ENCODE measurements at regions not wholly inside any gene's neighbourhood (a gene's known extent, or its start where the extent isn't known, plus 50 kb on each side); places are given as distances from the start of the nearest gene placed in this dataset.

DNA sequence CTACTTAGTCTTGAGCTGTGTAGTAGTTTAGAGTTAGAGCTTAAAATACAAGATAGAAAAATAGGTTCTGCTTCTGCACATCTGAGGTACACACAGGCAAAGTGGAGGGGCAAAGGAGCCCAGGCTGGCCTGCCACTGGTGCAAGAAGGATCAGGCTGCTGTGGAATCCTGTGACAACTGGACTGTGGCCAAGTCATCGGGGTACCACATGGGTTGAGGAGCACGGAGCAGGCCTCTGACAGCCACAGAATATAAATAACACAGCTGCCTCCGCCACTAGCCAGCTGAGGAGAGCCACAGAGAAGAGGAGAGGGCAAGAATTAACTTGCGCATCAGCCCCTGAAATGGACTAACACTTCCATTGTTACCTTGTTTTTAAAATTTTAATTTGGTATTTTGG lies 206.0 kb upstream of the MARCKS start:
- H3K4me1 Mint-ChIP-seq, result peaks cover 72% of the 10 kb centered on the region
- no peak overlapping the region for H3K27ac Mint-ChIP-seq
- H3K27me3 Mint-ChIP-seq, result no peaks in the 10 kb centered on the region
- intact Hi-C loops (cut with micrococcal nuclease), result no loop called here
- H3K4me3 Mint-ChIP-seq, result peak overlapping the region; percentile 19
- ATAC-seq (ENCODE audit: low read depth), result no peak
- H3K36me3 Mint-ChIP-seq (ENCODE audit: low read depth), result no peaks in the 10 kb centered on the region
- ChIA-PET POLR2A (interaction anchor here (0.7 to 2.3 kb wide), 6 partner anchors 15 to 345 kb away, joined by 3 to 17 read pairs (median 4); no protein-coding TSS in a partner anchor), CTCF (no interaction called here)
- H3K9me3 Mint-ChIP-seq, result peaks cover 4% of the 10 kb centered on the region
- no peak for DNase-seq
- TF ChIP-seq, protein P1, sequence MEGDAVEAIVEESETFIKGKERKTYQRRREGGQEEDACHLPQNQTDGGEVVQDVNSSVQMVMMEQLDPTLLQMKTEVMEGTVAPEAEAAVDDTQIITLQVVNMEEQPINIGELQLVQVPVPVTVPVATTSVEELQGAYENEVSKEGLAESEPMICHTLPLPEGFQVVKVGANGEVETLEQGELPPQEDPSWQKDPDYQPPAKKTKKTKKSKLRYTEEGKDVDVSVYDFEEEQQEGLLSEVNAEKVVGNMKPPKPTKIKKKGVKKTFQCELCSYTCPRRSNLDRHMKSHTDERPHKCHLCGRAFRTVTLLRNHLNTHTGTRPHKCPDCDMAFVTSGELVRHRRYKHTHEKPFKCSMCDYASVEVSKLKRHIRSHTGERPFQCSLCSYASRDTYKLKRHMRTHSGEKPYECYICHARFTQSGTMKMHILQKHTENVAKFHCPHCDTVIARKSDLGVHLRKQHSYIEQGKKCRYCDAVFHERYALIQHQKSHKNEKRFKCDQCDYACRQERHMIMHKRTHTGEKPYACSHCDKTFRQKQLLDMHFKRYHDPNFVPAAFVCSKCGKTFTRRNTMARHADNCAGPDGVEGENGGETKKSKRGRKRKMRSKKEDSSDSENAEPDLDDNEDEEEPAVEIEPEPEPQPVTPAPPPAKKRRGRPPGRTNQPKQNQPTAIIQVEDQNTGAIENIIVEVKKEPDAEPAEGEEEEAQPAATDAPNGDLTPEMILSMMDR (IDR thresholded peaks at IDR 0.05), result no peak

DNA sequence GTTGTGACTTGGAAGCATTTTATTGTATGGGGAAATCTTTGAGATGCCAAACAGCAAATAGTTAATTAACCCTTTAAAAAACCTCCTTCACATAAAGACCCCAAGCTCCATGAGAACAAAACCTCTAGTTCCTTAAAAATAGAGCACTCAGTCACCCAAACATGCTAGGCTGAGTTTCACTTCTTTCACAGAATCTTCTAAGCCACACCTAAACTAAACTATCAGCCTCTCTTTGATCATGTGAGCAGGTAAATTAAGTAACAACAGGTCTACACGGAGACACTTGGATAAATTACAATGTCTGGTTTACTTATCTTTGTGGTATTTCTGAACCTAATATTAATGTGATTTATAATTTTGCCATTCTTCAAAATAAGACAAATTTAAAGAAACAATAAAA lies 205.2 kb upstream of the MARCKS start:
- Mint-ChIP-seq H3K4me3 (peak overlapping the region; percentile 50), H3K36me3 (ENCODE audit: low read depth) (no peaks in the 10 kb centered on the region), H3K4me1 (peaks cover 67% of the 10 kb centered on the region), H3K9me3 (peaks cover 4% of the 10 kb centered on the region), H3K27ac (peak overlapping the region; percentile 62), H3K27me3 (no peaks in the 10 kb centered on the region)
- DNase-seq, result no peak
- intact Hi-C loops (cut with micrococcal nuclease), result loop anchor here (1.0 kb wide), 1 partner anchor 206 kb away; no protein-coding TSS in a partner anchor
- ChIA-PET CTCF (no interaction called here), POLR2A (interaction anchor here (0.5 to 2.3 kb wide), 7 partner anchors 16 to 346 kb away, joined by 3 to 17 read pairs (median 3); no protein-coding TSS in a partner anchor)
- TF ChIP-seq, protein P1 (IDR thresholded peaks at IDR 0.05), result no peak
- ATAC-seq (ENCODE audit: low read depth), result no peak

DNA sequence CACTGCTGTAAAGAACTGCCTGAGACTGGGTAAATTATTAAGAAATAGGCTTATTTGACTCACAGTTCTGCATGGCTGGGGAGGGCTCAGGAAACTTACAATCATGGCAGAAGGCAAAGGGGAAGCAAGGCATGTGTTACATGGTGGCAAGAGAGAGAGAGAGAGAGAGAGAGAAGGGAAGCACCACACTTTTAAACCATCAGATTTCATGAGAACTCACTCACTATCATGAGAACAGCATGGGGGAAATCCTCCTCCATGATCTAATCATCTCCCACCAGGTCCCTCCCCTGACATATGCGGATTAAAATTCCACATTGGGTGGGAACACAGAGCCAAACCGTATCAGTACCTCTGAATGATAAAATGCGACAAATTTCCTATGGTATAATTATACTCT lies 203.9 kb upstream of the MARCKS start:
- intact Hi-C loops (cut with micrococcal nuclease), result no loop called here
- H3K4me1 Mint-ChIP-seq, result peaks cover 55% of the 10 kb centered on the region
- H3K9me3 Mint-ChIP-seq, result peaks cover 4% of the 10 kb centered on the region

DNA sequence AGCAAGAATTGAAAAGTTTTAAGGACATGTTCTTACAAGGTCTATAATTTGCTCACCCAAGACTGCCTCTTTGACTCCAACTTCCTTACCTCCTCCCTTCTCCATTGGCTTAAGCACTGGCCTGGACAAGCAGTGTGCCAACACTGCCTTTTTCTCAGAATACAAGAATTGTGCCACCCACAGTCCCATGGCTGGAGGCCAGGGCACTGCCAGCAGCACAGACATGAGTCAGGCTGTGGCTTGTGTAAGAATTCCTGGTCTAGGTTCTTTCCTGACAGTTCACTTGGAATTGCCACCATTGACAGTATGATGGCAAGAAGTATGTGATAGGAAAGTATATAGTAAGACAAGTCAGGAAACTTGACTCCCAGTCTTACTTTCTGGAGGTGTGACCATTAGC lies 202.7 kb upstream of the MARCKS start:
- ChIA-PET CTCF (no interaction called here), POLR2A (no interaction called here)
- TF ChIP-seq, protein P1 (IDR thresholded peaks at IDR 0.05), result no peak
- Mint-ChIP-seq H3K4me3 (no peak overlapping the region), H3K36me3 (ENCODE audit: low read depth) (no peaks in the 10 kb centered on the region), H3K4me1 (peaks cover 44% of the 10 kb centered on the region), H3K9me3 (peaks cover 4% of the 10 kb centered on the region), H3K27me3 (no peaks in the 10 kb centered on the region), H3K27ac (no peak overlapping the region)
- ATAC-seq (ENCODE audit: low read depth) (no peak), DNase-seq (no peak)
- intact Hi-C loops (cut with micrococcal nuclease), result no loop called here

More for the DNA sequence above, 203.9 kb upstream of the MARCKS start:
- Mint-ChIP-seq H3K36me3 (ENCODE audit: low read depth) (no peaks in the 10 kb centered on the region), H3K27ac (peak overlapping the region; percentile 61), H3K27me3 (no peaks in the 10 kb centered on the region), H3K4me3 (no peak overlapping the region)
- ChIA-PET POLR2A (no interaction called here), CTCF (no interaction called here)
- peak; percentile 33 for ATAC-seq (ENCODE audit: low read depth)
- no peak for DNase-seq
- TF ChIP-seq, protein P1 (IDR thresholded peaks at IDR 0.05), result no peak

DNA sequence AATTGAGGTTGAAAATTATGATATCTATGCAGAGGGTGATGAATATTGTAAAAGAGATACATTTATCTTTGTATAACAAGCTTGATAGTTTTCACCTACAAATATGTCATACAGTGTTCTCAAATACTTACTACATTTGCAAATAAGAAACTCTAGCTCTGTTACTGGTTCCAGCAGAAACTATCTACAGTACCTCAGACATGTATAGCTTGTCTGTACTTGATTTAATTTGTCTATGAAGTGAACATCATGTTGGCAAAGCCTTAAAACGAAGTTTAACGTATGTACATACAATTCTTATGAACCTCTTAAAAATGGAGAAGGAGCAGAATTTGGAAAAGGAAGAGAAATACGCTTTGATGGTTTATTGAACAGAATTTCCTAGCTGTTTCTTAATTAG lies 201.4 kb upstream of the MARCKS start:
- H3K27ac Mint-ChIP-seq, result no peak overlapping the region
- TF ChIP-seq, protein P1 (IDR thresholded peaks at IDR 0.05), result no peak
- ChIA-PET CTCF (no interaction called here), POLR2A (interaction anchor here (0.5 to 1.7 kb wide), 4 partner anchors 9 to 63 kb away, joined by 3 to 5 read pairs (median 3); no protein-coding TSS in a partner anchor)
- no peak overlapping the region for H3K4me3 Mint-ChIP-seq
- H3K9me3 Mint-ChIP-seq, result peaks cover 4% of the 10 kb centered on the region
- no peaks in the 10 kb centered on the region for H3K27me3 Mint-ChIP-seq
- no peak for DNase-seq
- no peak for ATAC-seq (ENCODE audit: low read depth)
- H3K36me3 Mint-ChIP-seq (ENCODE audit: low read depth), result no peaks in the 10 kb centered on the region
- peaks cover 31% of the 10 kb centered on the region for H3K4me1 Mint-ChIP-seq
- intact Hi-C loops (cut with micrococcal nuclease), result loop anchor here (1.0 kb wide), 1 partner anchor 8 kb away; no protein-coding TSS in a partner anchor
